GM18870 (cell line): ENCODE measurements at regions not wholly inside any gene's neighbourhood (a gene's known extent, or its start where the extent isn't known, plus 50 kb on each side); places are given as distances from the start of the nearest gene placed in this dataset.

ENCODE experiments used
- ATAC-seq: cut with Tn5 transposase; IDR thresholded peaks from one replicate; pipeline ENCODE4 v1.9.1; 2021; ENCODE audit warnings: moderate library complexity; ENCODE audit not compliant: unreplicated experiment

- ATAC-seq = no peak
These were observed 154.8 kb downstream of the SALL1 start for GRCh38 chr16:50996166-50996829.

- ATAC-seq = no peak
These were observed 156.1 kb downstream of the SALL1 start for GRCh38 chr16:50994995-50995394.

- no peak for ATAC-seq
These were observed 158.6 kb downstream of the SALL1 start for GRCh38 chr16:50992350-50993032.

- ATAC-seq = no peak
These were observed 159.6 kb downstream of the SALL1 start for GRCh38 chr16:50991436-50991835.

GRCh38 chr16:50991006-50991405 is 160.1 kb downstream of the SALL1 start:
- ATAC-seq = no peak

- ATAC-seq = no peak
These were observed 162.0 kb downstream of the SALL1 start for GRCh38 chr16:50989047-50989446.

- no peak for ATAC-seq
These were observed 162.6 kb downstream of the SALL1 start for GRCh38 chr16:50988441-50988840.

GRCh38 chr16:50986453-50986852 is 164.6 kb downstream of the SALL1 start:
- ATAC-seq = no peak

GRCh38 chr16:50985733-50986132 is 165.3 kb downstream of the SALL1 start:
- ATAC-seq = no peak

- ATAC-seq = no peak
These were observed 166.4 kb downstream of the SALL1 start for GRCh38 chr16:50984688-50985087.

- ATAC-seq = no peak
These were observed 168.3 kb downstream of the SALL1 start for GRCh38 chr16:50982808-50983207.

GRCh38 chr16:50981951-50982350 is 169.1 kb downstream of the SALL1 start:
- ATAC-seq = no peak

- no peak for ATAC-seq
These were observed 170.4 kb downstream of the SALL1 start for GRCh38 chr16:50980666-50981065.

GRCh38 chr16:50979806-50980620 is 171.1 kb downstream of the SALL1 start:
- no peak for ATAC-seq

GRCh38 chr16:50977138-50977537 is 173.9 kb downstream of the SALL1 start:
- ATAC-seq = no peak

GRCh38 chr16:50974438-50975036 is 176.5 kb downstream of the SALL1 start:
- ATAC-seq = no peak

GRCh38 chr16:50972876-50973275 is 178.2 kb downstream of the SALL1 start:
- ATAC-seq = no peak

- ATAC-seq = no peak
These were observed 180.8 kb downstream of the SALL1 start for GRCh38 chr16:50970281-50970680.

- peak; percentile 70 for ATAC-seq
These were observed 183.1 kb downstream of the SALL1 start for GRCh38 chr16:50967827-50968612.

- ATAC-seq = no peak
These were observed 186.6 kb downstream of the SALL1 start for GRCh38 chr16:50964491-50964890.

GRCh38 chr16:50961952-50962351 is 189.1 kb downstream of the SALL1 start:
- ATAC-seq = no peak
